ENCODE measurements at regions not wholly inside any gene's neighbourhood (a gene's known extent, or its start where the extent isn't known, plus 50 kb on each side); places are given as distances from the start of the nearest gene placed in this dataset.
"Not testable (repeated sequence)": the region's sequence is repeated elsewhere in the genome, so short reads cannot be mapped to it uniquely, and the experiment has no call there.

DNA sequence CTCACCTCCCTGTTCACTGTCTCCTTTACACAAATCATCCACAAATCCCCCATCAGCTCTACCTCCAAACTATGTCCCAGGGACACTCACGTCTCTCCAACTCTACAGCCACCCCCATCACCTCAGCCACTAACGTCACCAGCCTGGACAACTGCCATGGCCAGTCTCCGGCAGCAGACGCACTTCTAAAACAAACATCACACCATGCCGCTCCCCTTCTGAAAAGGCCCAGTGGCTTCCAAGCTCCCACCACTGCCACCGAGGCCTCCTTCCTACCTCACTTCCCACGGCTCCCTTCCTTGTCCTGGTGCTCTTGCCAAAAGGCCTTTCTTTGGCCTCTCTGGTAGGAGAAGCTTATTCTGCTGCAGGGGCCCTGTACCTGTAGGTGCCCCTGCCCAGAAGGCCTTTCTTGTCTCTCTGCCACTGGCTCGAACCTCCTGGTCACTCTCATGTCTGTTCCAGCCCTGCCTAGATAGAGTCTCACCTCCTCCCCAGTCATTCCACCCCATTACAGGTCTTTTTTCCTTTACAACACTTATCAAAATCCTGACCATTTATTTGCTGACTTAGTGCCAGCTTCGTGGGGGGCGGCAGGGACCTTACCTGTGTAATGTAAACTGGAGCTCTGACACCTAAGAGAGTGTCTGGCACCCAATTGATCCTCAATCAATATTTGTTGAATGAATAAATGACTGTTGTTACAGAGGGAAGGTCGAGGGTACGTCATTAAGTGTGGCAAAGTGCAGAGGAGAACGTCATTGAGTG is 304.2 kb downstream of the GOLGA6L6 start:
- DNase-seq (ENCODE audit: low read depth) = not testable (repeated sequence)

DNA sequence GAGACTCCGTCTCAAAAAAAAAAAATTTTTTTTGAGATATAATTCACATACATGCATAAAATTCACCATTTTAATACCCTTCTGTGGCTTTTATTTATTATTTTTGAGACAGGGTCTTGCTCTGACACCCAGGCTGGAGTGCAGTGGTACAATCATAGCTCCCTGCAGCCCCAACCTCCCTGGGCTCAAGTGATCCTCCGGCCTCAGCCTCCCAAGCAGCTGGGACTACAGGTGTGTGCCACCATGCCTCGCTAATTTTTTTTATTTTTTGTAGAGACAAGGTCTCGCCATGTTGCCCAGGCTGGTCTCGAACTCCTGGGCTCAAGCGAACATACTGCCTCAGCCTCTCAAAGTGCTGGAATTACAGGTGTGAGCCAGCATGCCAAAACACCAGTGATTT is 305.9 kb downstream of the GOLGA6L6 start:
- not testable (repeated sequence) for DNase-seq (ENCODE audit: low read depth)

GRCh38 chr15:20234006-20234540 is 307.5 kb downstream of the GOLGA6L6 start:
- DNase-seq (ENCODE audit: low read depth) = not testable (repeated sequence)

- DNase-seq (ENCODE audit: low read depth) = not testable (repeated sequence)
Observed at GRCh38 chr15:20232457-20232856, 309.1 kb downstream of the GOLGA6L6 start.

- DNase-seq (ENCODE audit: low read depth) = not testable (repeated sequence)
Observed at GRCh38 chr15:20230656-20231055, 310.9 kb downstream of the GOLGA6L6 start.

- DNase-seq (ENCODE audit: low read depth) = not testable (repeated sequence)
Observed at GRCh38 chr15:20228791-20229190, 312.8 kb downstream of the GOLGA6L6 start.

DNA sequence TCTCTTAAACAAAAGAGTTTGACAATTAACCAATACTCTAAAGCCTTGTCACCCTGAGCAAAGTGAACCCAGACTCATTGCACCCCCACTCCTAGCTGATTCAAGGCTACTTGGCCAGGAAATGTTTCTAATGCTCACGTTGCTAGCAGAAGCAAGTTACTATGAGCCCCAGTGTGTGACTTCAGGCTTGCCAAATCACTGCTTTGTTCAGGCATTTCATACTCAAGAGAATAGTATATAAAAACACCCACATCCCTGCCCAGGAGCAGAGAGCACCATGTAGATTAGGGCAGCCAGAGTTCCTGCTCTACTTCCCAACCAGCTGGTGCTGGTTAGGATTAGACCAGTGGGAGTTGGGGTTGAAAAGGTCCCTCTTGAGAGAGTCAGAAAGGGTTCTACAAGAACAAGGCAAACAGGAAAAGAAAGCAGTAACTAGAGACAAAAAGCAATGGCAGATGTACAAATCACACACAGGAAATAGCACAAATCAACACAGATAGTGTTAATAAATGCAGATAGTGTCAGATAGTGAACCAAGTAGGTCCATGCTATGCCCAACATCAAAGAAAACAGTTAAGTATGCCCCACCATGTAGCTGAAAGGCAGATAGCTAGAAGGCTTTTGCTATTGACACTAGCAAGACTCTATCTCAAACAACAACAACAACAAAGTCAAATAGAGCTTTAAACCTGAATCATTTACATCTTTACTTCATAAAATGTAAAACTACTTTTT is 314.3 kb downstream of the GOLGA6L6 start:
- DNase-seq (ENCODE audit: low read depth) = not testable (repeated sequence)

GRCh38 chr15:20226531-20226930 is 315.1 kb downstream of the GOLGA6L6 start:
- DNase-seq (ENCODE audit: low read depth) = not testable (repeated sequence)

GRCh38 chr15:20221063-20221462 is 320.5 kb downstream of the GOLGA6L6 start:
- not testable (repeated sequence) for DNase-seq (ENCODE audit: low read depth)

GRCh38 chr15:20219171-20219570 is 322.4 kb downstream of the GOLGA6L6 start:
- DNase-seq (ENCODE audit: low read depth) = not testable (repeated sequence)

DNA sequence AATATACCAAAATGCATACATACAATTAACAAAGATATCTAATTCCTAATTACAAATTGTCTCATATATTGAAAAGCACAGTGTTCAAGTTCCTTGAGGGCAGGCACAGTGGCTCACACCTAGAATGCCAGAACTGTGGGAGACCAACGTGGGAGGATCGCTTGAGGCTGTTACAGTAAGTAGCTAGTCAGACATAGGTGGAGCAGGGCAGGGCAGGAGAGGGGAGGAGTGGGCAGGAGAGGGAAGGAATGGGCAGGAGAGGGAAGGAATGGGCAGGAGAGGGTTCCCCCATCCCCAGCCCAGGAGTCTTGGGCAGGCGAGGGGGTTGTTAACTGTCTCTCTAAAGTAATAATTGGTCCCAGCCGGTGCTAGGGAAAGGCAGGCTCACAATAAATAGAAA is 325.9 kb downstream of the GOLGA6L6 start:
- not testable (repeated sequence) for DNase-seq (ENCODE audit: low read depth)

DNA sequence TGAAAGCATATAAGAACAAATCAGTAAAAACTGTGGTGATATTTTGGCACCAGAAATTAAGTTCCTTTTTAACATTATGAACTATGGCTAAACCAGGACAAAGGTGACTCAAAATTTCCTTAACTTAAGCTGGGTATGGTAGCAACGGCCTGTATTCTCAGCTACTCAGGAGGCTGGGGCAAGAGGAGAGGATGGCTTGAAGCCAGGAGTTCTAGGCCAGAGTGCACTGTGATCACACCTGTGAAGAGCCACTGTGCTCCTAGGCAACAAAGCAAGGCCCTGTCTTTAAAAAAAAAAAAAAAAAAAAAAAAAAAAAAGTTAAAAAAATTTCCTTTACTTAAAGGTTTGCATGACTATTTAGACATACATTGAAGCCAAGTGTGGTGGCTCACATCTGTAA is 327.5 kb downstream of the GOLGA6L6 start:
- DNase-seq (ENCODE audit: low read depth) = not testable (repeated sequence)

DNA sequence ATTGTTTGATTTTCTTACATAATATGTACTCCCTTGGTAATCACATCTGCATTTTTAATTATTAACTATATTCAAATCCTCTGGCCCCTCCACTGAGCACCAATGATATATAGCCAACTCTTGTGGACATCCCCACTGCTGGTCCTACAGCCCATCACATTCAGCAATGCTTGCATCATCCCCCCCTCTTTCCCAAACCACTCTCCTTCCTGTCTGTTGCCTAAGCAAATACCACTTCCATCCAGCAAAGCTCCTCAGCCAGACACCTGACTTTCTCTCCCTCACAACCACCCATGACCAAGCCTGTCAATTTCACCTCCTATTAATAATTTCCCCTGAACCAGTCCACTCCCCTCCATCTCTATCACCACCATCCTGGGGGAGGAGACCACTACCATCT is 330.1 kb downstream of the GOLGA6L6 start:
- not testable (repeated sequence) for DNase-seq (ENCODE audit: low read depth)

DNA sequence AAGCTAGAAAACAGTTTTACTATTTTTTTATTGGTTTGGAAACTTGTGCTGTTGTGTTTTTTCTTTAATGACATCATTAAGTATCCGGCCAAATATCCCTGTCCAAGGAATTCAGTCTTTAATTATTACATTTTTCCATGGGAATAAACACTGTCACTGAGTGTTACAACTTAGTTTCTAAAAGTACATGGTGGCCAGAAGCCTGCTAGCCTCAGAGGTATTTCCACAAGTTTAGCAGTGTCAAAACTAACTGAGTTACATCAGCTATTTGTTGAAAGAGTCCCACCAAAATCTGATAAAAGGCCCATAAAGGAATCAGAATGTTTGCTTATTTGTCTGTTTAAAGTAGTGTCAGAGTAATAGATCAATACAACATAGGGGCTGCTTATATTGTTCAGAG is 331.6 kb downstream of the GOLGA6L6 start:
- DNase-seq (ENCODE audit: low read depth) = not testable (repeated sequence)

DNA sequence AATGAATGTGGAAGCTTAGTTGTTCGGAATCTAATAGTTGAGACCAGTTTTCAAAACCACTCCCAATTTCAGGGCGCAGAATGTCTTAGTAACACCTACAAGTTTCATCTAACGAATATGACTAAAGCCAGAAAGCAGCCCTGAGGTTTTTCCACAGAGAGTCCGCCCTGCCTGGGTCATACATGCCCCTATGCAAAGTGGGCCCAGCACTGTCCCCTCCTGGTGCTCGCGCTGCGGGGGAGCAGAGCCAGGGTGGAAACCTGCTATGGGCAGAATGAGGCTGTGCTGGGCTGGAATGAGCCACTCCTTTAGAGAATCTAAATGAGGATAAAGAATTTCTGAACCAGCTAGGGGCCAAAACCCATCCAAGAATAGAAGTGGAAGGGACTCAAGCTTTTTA is 334.0 kb downstream of the GOLGA6L6 start:
- DNase-seq (ENCODE audit: low read depth) = not testable (repeated sequence)

GRCh38 chr15:20207198-20207597 is 334.4 kb downstream of the GOLGA6L6 start:
- DNase-seq (ENCODE audit: low read depth) = not testable (repeated sequence)

DNA sequence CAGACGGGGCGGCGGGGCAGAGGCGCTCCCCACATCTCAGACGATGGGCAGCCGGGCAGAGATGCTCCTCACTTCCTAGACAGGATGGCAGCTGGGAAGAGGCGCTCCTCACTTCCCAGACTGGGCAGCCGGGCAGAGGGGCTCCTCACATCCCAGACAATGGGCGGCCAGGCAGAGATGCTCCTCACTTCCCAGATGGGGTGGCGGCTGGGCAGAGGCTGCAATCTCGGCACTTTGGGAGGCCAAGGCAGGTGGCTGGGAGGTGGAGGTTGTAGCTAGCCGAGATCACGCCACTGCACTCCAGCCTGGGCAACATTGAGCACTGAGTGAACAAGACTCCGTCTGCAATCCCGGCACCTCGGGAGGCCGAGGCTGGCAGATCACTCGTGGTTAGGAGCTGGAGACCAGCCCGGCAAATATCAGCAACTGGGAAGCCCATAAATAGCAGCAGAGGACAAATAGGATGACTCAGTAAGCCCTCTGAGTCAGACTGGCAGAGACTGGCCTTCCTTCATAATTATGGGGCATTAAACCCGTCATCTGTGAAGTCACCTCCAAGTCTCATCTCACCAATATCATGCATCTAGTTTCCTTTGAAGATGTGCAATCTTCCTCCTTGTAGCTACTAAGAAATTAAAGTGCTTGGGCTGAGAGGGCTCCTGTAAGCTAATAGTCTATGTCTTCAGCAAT is 337.3 kb downstream of the GOLGA6L6 start:
- DNase-seq (ENCODE audit: low read depth) = not testable (repeated sequence)

GRCh38 chr15:20203649-20204150 is 337.9 kb downstream of the GOLGA6L6 start:
- DNase-seq (ENCODE audit: low read depth) = not testable (repeated sequence)

DNA sequence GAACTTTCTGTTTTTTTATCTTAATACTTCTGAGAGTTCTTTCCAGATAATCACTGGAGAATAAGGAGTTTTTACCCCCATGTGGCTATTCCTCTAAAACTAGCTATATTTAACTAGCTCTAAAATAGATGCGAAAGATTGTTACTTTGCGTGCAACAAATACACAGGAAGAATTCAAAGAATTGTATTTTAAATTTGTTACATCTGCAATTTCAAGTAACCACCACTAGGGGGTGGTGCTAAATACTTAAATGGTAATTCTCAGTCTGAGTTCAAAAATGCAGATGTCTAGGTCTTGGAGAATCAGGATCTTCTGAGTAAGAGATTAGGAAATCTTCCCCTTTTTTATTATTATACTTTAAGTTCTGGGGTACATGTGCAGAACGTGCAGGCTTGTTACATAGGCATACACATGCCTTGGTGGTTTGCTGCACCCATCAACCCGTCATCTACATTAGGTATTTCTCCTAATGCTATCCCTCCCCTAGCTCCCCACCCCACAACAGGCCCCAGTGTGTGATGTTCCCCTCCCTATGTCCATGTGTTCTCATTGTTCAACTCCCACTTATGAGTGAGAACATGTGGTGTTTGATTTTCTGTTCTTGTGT is 346.9 kb downstream of the GOLGA6L6 start:
- DNase-seq (ENCODE audit: low read depth) = not testable (repeated sequence)

DNA sequence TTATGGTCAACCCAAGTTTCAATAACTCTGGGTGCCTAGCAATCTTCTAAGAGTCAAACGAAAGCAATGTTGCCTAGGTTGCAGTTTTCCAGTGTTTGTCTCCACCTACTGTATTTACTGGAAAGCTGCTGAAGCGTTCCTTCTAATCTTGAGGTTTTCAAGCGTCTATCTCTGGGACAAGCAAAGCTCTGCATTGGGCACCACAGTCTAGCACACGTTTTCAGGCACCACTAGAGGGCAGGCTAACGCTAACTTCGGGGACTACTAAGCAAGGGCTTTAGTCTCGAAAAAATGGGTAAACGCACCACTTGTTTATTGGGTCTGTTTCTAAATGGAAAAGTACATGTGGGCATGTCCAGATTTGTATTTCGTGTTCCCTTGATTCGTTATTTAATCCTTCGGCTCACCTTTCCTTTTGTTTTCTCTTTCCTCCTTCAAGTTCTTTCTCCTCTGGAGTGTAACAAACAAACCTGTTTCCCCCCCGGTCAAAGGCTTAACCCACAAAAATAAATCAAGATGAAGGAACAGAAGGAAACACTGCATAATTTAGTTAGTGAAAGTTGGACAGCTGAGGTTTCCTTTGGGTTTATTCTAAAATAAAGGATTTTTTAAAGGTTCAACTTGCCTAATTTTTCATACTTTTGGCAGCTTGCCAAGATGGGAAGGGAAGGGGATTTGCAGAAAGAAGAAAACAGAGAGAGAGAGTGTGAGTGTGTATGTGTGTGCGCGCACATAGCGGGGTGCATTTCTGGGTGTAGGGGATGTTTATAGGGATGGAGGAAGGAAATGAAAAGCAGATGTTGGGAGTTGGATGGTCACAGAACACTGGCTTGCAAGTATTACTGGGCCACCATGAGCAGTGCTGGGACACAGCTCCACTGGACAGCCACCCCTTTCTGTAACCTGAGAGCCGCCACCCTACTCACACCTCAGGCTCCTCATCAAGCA is 348.3 kb downstream of the GOLGA6L6 start:
- DNase-seq (ENCODE audit: low read depth) = peak; percentile 21

All from stimulated activated CD8-positive, alpha-beta memory T cell treated with anti-CD3 and anti-CD28 coated beads, Interleukin-15, amount 100 ng/mL, for 1 hour (primary cell).